ENCODE measurements at regions not wholly inside any gene's neighbourhood (a gene's known extent, or its start where the extent isn't known, plus 50 kb on each side); places are given as distances from the start of the nearest gene placed in this dataset.

- Mint-ChIP-seq H3K27ac (no peak overlapping the region), H3K27me3 (ENCODE audit: insufficient read depth) (no peaks in the 10 kb centered on the region), H3K4me1 (ENCODE audit: low read depth) (peaks cover 52% of the 10 kb centered on the region), H3K9me3 (peaks cover 27% of the 10 kb centered on the region), H3K4me3 (no peak overlapping the region), H3K36me3 (ENCODE audit: low read depth) (peaks cover 13% of the 10 kb centered on the region)
- DNase-seq (ENCODE audit: low spot score) = no peak
- intact Hi-C loops (cut with micrococcal nuclease) = no loop called here
Observed at GRCh38 chr12:68075416-68075815, 84.1 kb downstream of the IFNG start.

GRCh38 chr12:68074306-68075027, 85.1 kb downstream of the IFNG start:
- Mint-ChIP-seq H3K27ac (no peak overlapping the region), H3K36me3 (ENCODE audit: low read depth) (peaks cover 18% of the 10 kb centered on the region), H3K4me3 (no peak overlapping the region), H3K4me1 (ENCODE audit: low read depth) (peaks cover 52% of the 10 kb centered on the region), H3K27me3 (ENCODE audit: insufficient read depth) (no peaks in the 10 kb centered on the region), H3K9me3 (peaks cover 30% of the 10 kb centered on the region)
- no peak for DNase-seq (ENCODE audit: low spot score)
- intact Hi-C loops (cut with micrococcal nuclease) = no loop called here

- H3K4me1 Mint-ChIP-seq (ENCODE audit: low read depth) = peaks cover 39% of the 10 kb centered on the region
- intact Hi-C loops (cut with micrococcal nuclease) = no loop called here
Observed at GRCh38 chr12:68070957-68071356, 81.7 kb downstream of the IFNG-AS1 start.

More at GRCh38 chr12:68070957-68071356, 81.7 kb downstream of the IFNG-AS1 start:
- no peak for DNase-seq (ENCODE audit: low spot score)
- Mint-ChIP-seq H3K9me3 (peaks cover 38% of the 10 kb centered on the region), H3K36me3 (ENCODE audit: low read depth) (peaks cover 31% of the 10 kb centered on the region), H3K27ac (no peak overlapping the region), H3K4me3 (no peak overlapping the region), H3K27me3 (ENCODE audit: insufficient read depth) (no peaks in the 10 kb centered on the region)

Measured in activated T-helper 1 cell treated with anti-CD3 and anti-CD28 coated beads, Interleukin-12 subunit alpha, Interleukin-12 subunit beta, Interleukin-2, Interleukin-4 antibody, amounts not matched to agents 30 ng/mL and 10 ng/mL and 1 ng/mL, durations not matched to agents 14 hours and 24 hours and 36 hours (primary cell).